H1 (cell line): ENCODE measurements at regions not wholly inside any gene's neighbourhood (a gene's known extent, or its start where the extent isn't known, plus 50 kb on each side); places are given as distances from the start of the nearest gene placed in this dataset.

Source experiments
- CTCF ChIA-PET: fragments of 300-600 bp; sonication (Branson Sonifier 250); formaldehyde crosslinking; loops from one replicate; lab custom pipeline; 2021; ENCODE audit not compliant: partially characterized antibody; lab: Charles Lee
- POLR2A ChIA-PET: fragments of 300-600 bp; sonication (Branson Sonifier 250); formaldehyde crosslinking; loops from one replicate; lab custom pipeline; 2021; ENCODE audit warnings: inconsistent platforms; ENCODE audit not compliant: partially characterized antibody; lab: Charles Lee
- DNase-seq, 2 experiments: peaks; one replicate each; pipeline versions ENCODE4 v3.0.0 to v3.0.0-alpha.2; 2010 to 2022; ENCODE audit warnings: low spot score in 2 of 2, low read depth in 1 of 2, mixed read lengths in 1 of 2
- FAIRE-seq: peaks from 2 replicates; lab custom pipeline; 2011; peaks lifted over from hg19 to GRCh38; lab: Jason Lieb, UNC
- H2AFZ ChIP-seq: 2 replicates; pipeline ENCODE4 v1.8.1; 2012; ENCODE audit warnings: low read length, inconsistent platforms
- H2AK5ac ChIP-seq: 2 replicates; pipeline ENCODE4 v1.6.1; 2013; ENCODE audit warnings: low read depth, low read length
- H2BK120ac ChIP-seq: replicated peaks from 2 replicates; pipeline ENCODE3; 2013; ENCODE audit warnings: low read depth, low read length, inconsistent platforms
- H2BK12ac ChIP-seq: 2 replicates; pipeline ENCODE4 v1.6.1; 2013; ENCODE audit warnings: low read depth, low read length
- H2BK15ac ChIP-seq: 2 replicates; pipeline ENCODE4 v1.6.1; 2013; ENCODE audit warnings: low read length
- H2BK20ac ChIP-seq: 2 replicates; pipeline ENCODE4 v1.6.1; 2013; ENCODE audit warnings: low read length
- H2BK5ac ChIP-seq: 2 replicates; pipeline ENCODE4 v1.6.1; 2013; ENCODE audit warnings: low read depth, low read length
- H3K14ac ChIP-seq: 2 replicates; pipeline ENCODE4 v1.6.1; 2013; ENCODE audit warnings: inconsistent platforms; ENCODE audit not compliant: insufficient read length
- H3K18ac ChIP-seq: 2 replicates; pipeline ENCODE4 v1.6.1; 2013; ENCODE audit warnings: low read length; ENCODE audit errors: extremely low read depth
- H3K23ac ChIP-seq: 2 replicates; pipeline ENCODE4 v1.6.1; 2013; ENCODE audit warnings: inconsistent platforms; ENCODE audit not compliant: insufficient read length
- H3K23me2 ChIP-seq: 2 replicates; pipeline ENCODE4 v1.6.1; 2013; ENCODE audit warnings: low read depth, low read length
- H3K27ac ChIP-seq: 2 replicates; pipeline ENCODE4 v1.6.1; 2011; ENCODE audit warnings: low read depth, low read length, inconsistent platforms
- H3K27me3 ChIP-seq, 4 experiments: replicated peaks in 1 of 4; 1 replicate in 1 of 4; 2 replicates in 3 of 4; pipeline versions ENCODE4 v1.6.1 to v1.8.1; 2011 to 2013; ENCODE audit warnings: low read length in 3 of 4, mild to moderate bottlenecking in 3 of 4, inconsistent platforms in 2 of 4, mixed read lengths in 2 of 4, moderate library complexity in 1 of 4; ENCODE audit not compliant: control insufficient read depth in 3 of 4, insufficient read depth in 3 of 4; ENCODE audit errors: extremely low read depth in 1 of 4
- H3K36me3 ChIP-seq, 4 experiments: 2 replicates each; pipeline versions ENCODE4 v1.6.1 to v1.8.1; 2011 to 2013; ENCODE audit warnings: mild to moderate bottlenecking in 4 of 4, low read length in 3 of 4, moderate library complexity in 2 of 4, control low read depth in 1 of 4, inconsistent platforms in 1 of 4; ENCODE audit not compliant: insufficient read depth in 4 of 4, control insufficient read depth in 2 of 4
- H3K4ac ChIP-seq: replicated peaks from 2 replicates; pipeline ENCODE3; 2013; ENCODE audit warnings: low read length, low read depth, mixed read lengths, inconsistent platforms; ENCODE audit not compliant: insufficient read length
- H3K4me1 ChIP-seq, 4 experiments: replicated peaks in 1 of 4; 1 replicate in 1 of 4; 2 replicates in 3 of 4; pipeline versions ENCODE4 v1.6.1 to v1.8.1; 2011 to 2013; ENCODE audit warnings: low read length in 3 of 4, inconsistent platforms in 2 of 4, mixed read lengths in 1 of 4; ENCODE audit not compliant: insufficient read depth in 4 of 4, control insufficient read depth in 3 of 4
- H3K4me2 ChIP-seq, 2 experiments: 2 replicates each; pipeline versions ENCODE4 v1.6.1 to v1.8.1; 2011 to 2013; ENCODE audit warnings: low read depth in 2 of 2, low read length in 2 of 2, control low read depth in 1 of 2, inconsistent platforms in 1 of 2, mild to moderate bottlenecking in 1 of 2; ENCODE audit not compliant: insufficient read depth in 1 of 2
- H3K4me3 ChIP-seq, 4 experiments: fragments of 200-600, 300-600 bp in 1 of 4; sonication (generic), shearing (Covaris generic), sonication (Bioruptor Twin) in 1 of 4; 2 replicates each; pipeline versions ENCODE4 v1.5.1 to v1.8.1; 2011 to 2016; ENCODE audit warnings: low read length in 4 of 4, low read depth in 3 of 4, control low read depth in 2 of 4, inconsistent platforms in 2 of 4, mild to moderate bottlenecking in 2 of 4, mixed read lengths in 1 of 4, moderate library complexity in 1 of 4; ENCODE audit not compliant: insufficient read depth in 2 of 4; ENCODE audit errors: extremely low read depth in 1 of 4
- H3K56ac ChIP-seq: replicated peaks from 2 replicates; pipeline ENCODE3; 2013; ENCODE audit warnings: low read depth, mild to moderate bottlenecking, mixed read lengths, low read length, inconsistent platforms; ENCODE audit not compliant: insufficient read length
- H3K79me1 ChIP-seq: 2 replicates; pipeline ENCODE4 v1.6.1; 2013; ENCODE audit warnings: low read depth, low read length, control low read depth
- H3K79me2 ChIP-seq, 2 experiments: 2 replicates each; pipeline versions ENCODE4 v1.6.1 to v1.8.1; 2012 to 2013; ENCODE audit warnings: low read length in 2 of 2, mild to moderate bottlenecking in 2 of 2, inconsistent platforms in 1 of 2; ENCODE audit not compliant: insufficient read depth in 2 of 2, control insufficient read depth in 1 of 2
- H3K9ac ChIP-seq, 4 experiments: replicated peaks in 1 of 4; 1 replicate in 1 of 4; 2 replicates in 3 of 4; pipeline versions ENCODE4 v1.6.1 to v1.8.1; 2011 to 2013; ENCODE audit warnings: low read depth in 3 of 4, low read length in 3 of 4, control low read depth in 2 of 4, mild to moderate bottlenecking in 2 of 4, moderate library complexity in 2 of 4, inconsistent platforms in 1 of 4; ENCODE audit errors: extremely low read depth in 1 of 4
- H3K9me3 ChIP-seq, 2 experiments: 2 replicates each; pipeline versions ENCODE4 v1.6.1 to v1.8.1; 2012 to 2013; ENCODE audit warnings: mild to moderate bottlenecking in 2 of 2, moderate library complexity in 2 of 2, control low read depth in 1 of 2, inconsistent platforms in 1 of 2, low read depth in 1 of 2, low read length in 1 of 2, mixed read lengths in 1 of 2; ENCODE audit not compliant: insufficient read depth in 2 of 2
- H4K20me1 ChIP-seq, 2 experiments: replicated peaks in 1 of 2; 2 replicates each; pipeline versions ENCODE3 to v1.8.1; 2011 to 2013; ENCODE audit warnings: inconsistent platforms in 2 of 2, low read length in 2 of 2, mild to moderate bottlenecking in 1 of 2; ENCODE audit not compliant: insufficient read depth in 2 of 2, control insufficient read depth in 1 of 2
- H4K5ac ChIP-seq: 2 replicates; pipeline ENCODE4 v1.6.1; 2013; ENCODE audit warnings: low read length, low read depth, mixed read lengths, inconsistent platforms; ENCODE audit not compliant: insufficient read length
- H4K8ac ChIP-seq: 2 replicates; pipeline ENCODE4 v1.8.0; 2013; ENCODE audit warnings: mild to moderate bottlenecking, moderate library complexity, low read length, inconsistent platforms; ENCODE audit not compliant: insufficient read depth; ENCODE audit errors: extremely low read depth
- H4K91ac ChIP-seq: replicated peaks from 2 replicates; pipeline ENCODE3; 2013; ENCODE audit warnings: low read length, mixed read lengths, inconsistent platforms; ENCODE audit not compliant: insufficient read length
- BACH1 ChIP-seq: IDR thresholded peaks from 2 replicates; pipeline ENCODE4 v1.6.1; 2012; ENCODE audit warnings: low read length, improper control_type of control experiment
- CBX8 ChIP-seq: fragments of 300-800, 300-1000 bp; sonication (generic); IDR thresholded peaks from 2 replicates; pipeline ENCODE4 v1.7.1; 2016; ENCODE audit warnings: low read depth, low read length, borderline replicate concordance
- EP300 ChIP-seq, 2 experiments: IDR thresholded peaks; 1 replicate in 1 of 2; 2 replicates in 1 of 2; pipeline ENCODE4 v1.6.1; 2011 to 2012; ENCODE audit warnings: low read depth in 2 of 2, low read length in 2 of 2, mild to moderate bottlenecking in 2 of 2, borderline replicate concordance in 1 of 2, inconsistent platforms in 1 of 2, moderate library complexity in 1 of 2
- FOSL1 ChIP-seq: IDR thresholded peaks from 2 replicates; pipeline ENCODE4 v1.6.1; 2011; ENCODE audit warnings: mild to moderate bottlenecking, low read depth, low read length, moderate library complexity; ENCODE audit not compliant: insufficient read depth
- HDAC6 ChIP-seq: IDR thresholded peaks from one replicate; pipeline ENCODE4 v1.7.1; 2012; ENCODE audit warnings: low read depth, mild to moderate bottlenecking, inconsistent platforms, low read length, moderate library complexity
- JUN ChIP-seq: IDR thresholded peaks from 2 replicates; pipeline ENCODE4 v1.6.1; 2011; ENCODE audit warnings: low read depth, mild to moderate bottlenecking, improper control_type of control experiment, low read length
- POLR2AphosphoS5 ChIP-seq: IDR thresholded peaks from 2 replicates; pipeline ENCODE4 v1.6.1; 2011; ENCODE audit warnings: low read depth, low read length
- RNF2 ChIP-seq: fragments of 200-900, 300-1000 bp; sonication (generic); IDR thresholded peaks from 2 replicates; pipeline ENCODE4 v1.7.1; 2016; ENCODE audit warnings: borderline replicate concordance, low read depth, mild to moderate bottlenecking, antibody characterized with exemption, low read length; ENCODE audit not compliant: poor library complexity, severe bottlenecking; ENCODE audit errors: missing control alignments
- SIRT6 ChIP-seq: IDR thresholded peaks from one replicate; pipeline ENCODE4 v1.7.1; 2012; ENCODE audit warnings: low read length, inconsistent platforms
- SP2 ChIP-seq: IDR thresholded peaks from 2 replicates; pipeline ENCODE4 v1.6.1; 2012; ENCODE audit warnings: mild to moderate bottlenecking, low read length, inconsistent platforms
- WGBS, 2 experiments: shearing (Covaris generic) in 1 of 2; methylation state at CpG; one replicate each; pipeline versions ENCODE4 v1.1.6 to v1.1.7; 2013 to 2015; ENCODE audit warnings: low lambda C conversion rate in 2 of 2, mixed read lengths in 2 of 2, inconsistent platforms in 1 of 2, low coverage in 1 of 2, missing lambda C conversion rate in 1 of 2; ENCODE audit not compliant: insufficient replicate concordance in 2 of 2, insufficient coverage in 1 of 2, insufficient read length in 1 of 2; ENCODE audit errors: extremely low coverage in 1 of 2, missing lambda C conversion rate in 1 of 2; 5-methylcytosine and 5-hydroxymethylcytosine counted together
- TF ChIP-seq, protein P1 (sequence below): IDR thresholded peaks from 2 replicates; pipeline ENCODE4 v1.6.1; 2011; ENCODE audit warnings: low read depth, mild to moderate bottlenecking, low read length; ENCODE audit not compliant: insufficient read depth

DNA sequence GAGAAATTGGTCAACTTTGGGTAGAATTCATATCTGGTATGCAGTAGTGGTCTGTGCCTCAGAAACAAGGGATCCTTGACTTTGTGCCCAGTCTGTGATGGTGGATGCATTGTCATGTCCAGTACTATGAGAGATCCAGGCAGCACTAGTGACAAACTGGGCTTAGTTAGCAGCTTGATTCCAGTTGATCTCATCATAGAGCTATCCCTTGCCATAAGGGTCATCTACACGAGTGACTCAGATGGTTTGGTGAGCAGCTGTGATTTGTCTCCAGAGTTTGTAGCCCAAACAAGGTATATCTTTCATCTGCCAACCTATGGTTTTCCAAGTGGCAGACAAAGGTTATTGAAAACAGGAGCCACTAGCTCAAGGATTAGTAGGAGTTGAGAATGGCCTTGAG is 298.8 kb downstream of the GBA3 start:
- Histone ChIP-seq H4K20me1 (no peaks in the 10 kb centered on the region), H3K4ac (no peak overlapping the region), H3K9ac (no peak overlapping the region), H3K4me1 (no peaks in the 10 kb centered on the region), H3K9me3 (no peaks in the 10 kb centered on the region), H4K5ac (no peak overlapping the region), H3K23me2 (no peaks in the 10 kb centered on the region), H3K4me2 (no peak overlapping the region), H3K79me1 (no peaks in the 10 kb centered on the region), H2BK5ac (no peak overlapping the region), H2AK5ac (no peak overlapping the region), H3K23ac (no peak overlapping the region), H2BK12ac (no peak overlapping the region), H3K27me3 (peaks cover 0 to 1% (median 0%) of the 10 kb centered on the region in 4 experiments; a peak in 1 of 7 replicates), H3K18ac (no peak overlapping the region), H3K27ac (no peak overlapping the region), H2BK15ac (no peak overlapping the region), H4K91ac (no peak overlapping the region), H3K4me3 (no peak overlapping the region), H3K79me2 (no peaks in the 10 kb centered on the region), H3K14ac (no peak overlapping the region), H2AFZ (no peak overlapping the region), H4K8ac (no peak overlapping the region), H2BK20ac (no peak overlapping the region), H3K36me3 (no peaks in the 10 kb centered on the region), H2BK120ac (no peak overlapping the region), H3K56ac (no peak overlapping the region)
- POLR2A ChIA-PET = no interaction called here
- 90% methylated on average over 1 of the region's 1 CpG; no CpG with 5 or more reads in 1 of the 2 experiments for WGBS, 2 experiments
- DNase-seq (no peak), FAIRE-seq (no peak)
- CTCF ChIA-PET = interaction anchor here (0.6 to 1.3 kb wide), 4 partner anchors 17 to 500 kb away, joined by 3 to 5 read pairs (median 3); no protein-coding TSS in a partner anchor
- TF ChIP-seq, protein P1, sequence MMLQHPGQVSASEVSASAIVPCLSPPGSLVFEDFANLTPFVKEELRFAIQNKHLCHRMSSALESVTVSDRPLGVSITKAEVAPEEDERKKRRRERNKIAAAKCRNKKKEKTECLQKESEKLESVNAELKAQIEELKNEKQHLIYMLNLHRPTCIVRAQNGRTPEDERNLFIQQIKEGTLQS = no peak
- TF ChIP-seq SIRT6 (no peak), RNF2 (no peak), BACH1 (no peak), CBX8 (no peak), POLR2AphosphoS5 (no peak), HDAC6 (no peak), EP300 (IDR thresholded peaks at IDR 0.05; ENCODE audit: borderline replicate concordance in 1 of 2, low read depth in 2 of 2, low read length in 2 of 2) (no peak), SP2 (no peak), FOSL1 (no peak), JUN (no peak)
